HUES64 (cell line): ENCODE measurements at regions not wholly inside any gene's neighbourhood (a gene's known extent, or its start where the extent isn't known, plus 50 kb on each side); places are given as distances from the start of the nearest gene placed in this dataset.
"Not testable (repeated sequence)": the region's sequence is repeated elsewhere in the genome, so short reads cannot be mapped to it uniquely, and the experiment has no call there.

ENCODE experiments used
- H3K27ac ChIP-seq: 2 replicates; pipeline ENCODE4 v1.7.0; 2013; ENCODE audit warnings: low read depth, low read length, inconsistent platforms
- H3K27me3 ChIP-seq: 2 replicates; pipeline ENCODE4 v1.6.1; 2013; ENCODE audit warnings: mild to moderate bottlenecking, low read length; ENCODE audit not compliant: insufficient read depth
- H3K36me3 ChIP-seq: 2 replicates; pipeline ENCODE4 v1.6.1; 2013; ENCODE audit warnings: mild to moderate bottlenecking, low read length; ENCODE audit not compliant: insufficient read depth
- H3K4me1 ChIP-seq: 2 replicates; pipeline ENCODE4 v1.6.1; 2013; ENCODE audit warnings: mild to moderate bottlenecking, low read length, moderate library complexity; ENCODE audit not compliant: insufficient read depth
- H3K4me3 ChIP-seq: 2 replicates; pipeline ENCODE4 v1.5.1; 2013; ENCODE audit warnings: mild to moderate bottlenecking, low read length, moderate library complexity
- H3K9ac ChIP-seq: 2 replicates; pipeline ENCODE4 v1.6.1; 2013; ENCODE audit warnings: mild to moderate bottlenecking, low read depth, low read length
- H3K9me3 ChIP-seq: 2 replicates; pipeline ENCODE4 v1.6.1; 2013; ENCODE audit warnings: low read depth, low read length; ENCODE audit not compliant: insufficient read depth
- WGBS: fragments of 150-250, 120-280 bp; methylation state at CpG from one replicate; pipeline ENCODE4 v1.1.7; 2013; ENCODE audit warnings: missing lambda C conversion rate; 5-methylcytosine and 5-hydroxymethylcytosine counted together

DNA sequence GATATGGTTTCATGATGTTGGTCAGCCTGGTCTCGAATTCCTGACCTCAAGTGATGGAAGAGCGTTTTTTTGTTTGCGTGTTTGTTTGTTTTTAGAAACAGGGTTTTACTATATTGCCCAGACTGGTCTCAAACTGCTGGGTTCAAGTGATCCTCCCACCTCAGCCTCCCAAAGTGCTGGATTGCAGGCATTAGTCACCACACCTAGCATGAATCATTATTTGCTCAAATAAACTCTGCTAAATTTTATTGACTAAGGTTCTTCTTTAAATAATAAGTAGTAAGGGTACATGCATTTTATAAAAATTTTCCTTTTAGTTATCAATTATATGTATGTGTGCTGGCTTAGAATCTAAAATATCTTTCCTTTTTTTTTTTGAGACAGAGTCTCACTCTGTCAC is 52.9 kb downstream of the ZBTB9 start:
- WGBS = 97% methylated on average over 3 of the region's 3 CpGs
- peaks cover 3% of the 10 kb centered on the region; the same call in 1 of the 2 replicates for H3K9me3 ChIP-seq

DNA sequence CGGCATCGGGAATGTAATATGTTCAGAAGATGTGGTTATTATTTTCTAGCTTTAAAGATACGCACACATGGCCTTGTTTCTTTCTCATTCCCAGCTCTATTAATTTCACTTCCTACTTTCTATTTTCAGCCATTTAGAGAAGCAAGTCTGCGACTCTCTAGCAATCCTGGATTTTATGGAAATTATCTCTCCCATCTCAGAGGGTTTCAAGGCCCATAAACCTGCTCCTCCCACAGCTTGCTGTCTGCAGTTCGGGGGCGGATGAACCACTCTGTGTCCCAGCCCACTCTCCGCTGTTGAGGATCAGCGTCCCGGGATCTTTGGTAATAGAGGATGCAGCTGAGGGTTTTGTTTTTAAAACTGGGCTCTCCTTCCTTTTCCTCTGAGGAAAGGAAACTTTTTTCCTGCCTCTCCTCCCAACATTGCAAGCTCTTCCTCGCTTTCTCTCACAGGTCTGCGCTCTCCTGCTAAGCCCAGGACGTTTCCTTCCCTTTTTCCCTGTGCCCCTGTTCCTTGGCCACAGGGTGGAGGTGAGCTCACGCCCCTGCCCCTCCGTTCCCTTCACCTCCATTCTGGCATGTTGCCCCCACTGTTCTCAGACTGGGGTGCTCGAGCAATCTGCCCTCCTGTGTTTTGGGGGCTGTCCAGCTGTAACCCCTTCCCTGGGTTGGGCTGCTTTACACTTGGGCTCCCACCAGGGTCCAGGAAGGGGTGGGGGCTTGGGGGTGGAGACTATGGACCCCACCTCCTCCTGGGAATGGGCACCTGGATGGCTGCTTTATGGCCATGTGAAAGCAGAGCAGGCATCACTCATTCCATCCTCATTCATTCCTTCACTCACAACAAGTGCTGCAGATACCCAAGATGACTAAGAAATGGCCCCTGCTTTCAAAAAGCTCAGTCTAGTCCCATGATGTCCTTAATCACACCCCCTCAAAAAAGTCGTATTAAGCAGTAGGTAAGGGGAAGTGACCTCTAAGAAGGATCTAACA is 54.9 kb downstream of the ZBTB9 start:
- no peaks in the 10 kb centered on the region for H3K9me3 ChIP-seq
- 0 out of 2 replicates have a peak overlapping the region, but pooled peaks have one; percentile 27 for H3K9ac ChIP-seq
- H3K36me3 ChIP-seq = no peaks in the 10 kb centered on the region
- H3K27ac ChIP-seq = no peak overlapping the region
- WGBS = 51% methylated on average over 14 of the region's 16 CpGs
- no peaks in the 10 kb centered on the region for H3K27me3 ChIP-seq
- H3K4me1 ChIP-seq = peaks cover 10% of the 10 kb centered on the region; the same call in 1 of the 2 replicates
- peak overlapping the region; percentile 52 for H3K4me3 ChIP-seq

More for the DNA sequence above, 52.9 kb downstream of the ZBTB9 start:
- no peaks in the 10 kb centered on the region for H3K36me3 ChIP-seq
- H3K4me3 ChIP-seq = no peak overlapping the region
- no peak overlapping the region for H3K27ac ChIP-seq
- peaks cover 10% of the 10 kb centered on the region; the same call in 1 of the 2 replicates for H3K4me1 ChIP-seq
- H3K9ac ChIP-seq = no peak overlapping the region
- no peaks in the 10 kb centered on the region for H3K27me3 ChIP-seq

GRCh38 chr6:33513213-33513612 is 58.8 kb downstream of the ZBTB9 start:
- no peak overlapping the region for H3K27ac ChIP-seq
- no peaks in the 10 kb centered on the region for H3K27me3 ChIP-seq
- no peak overlapping the region for H3K4me3 ChIP-seq
- H3K4me1 ChIP-seq = peaks cover 10% of the 10 kb centered on the region; the same call in 1 of the 2 replicates
- H3K9me3 ChIP-seq = no peaks in the 10 kb centered on the region
- H3K9ac ChIP-seq = no peak overlapping the region
- WGBS = 82% methylated on average over 1 of the region's 1 CpG
- H3K36me3 ChIP-seq = no peaks in the 10 kb centered on the region

- Histone ChIP-seq H3K4me3 (no peak overlapping the region), H3K4me1 (no peaks in the 10 kb centered on the region), H3K36me3 (no peaks in the 10 kb centered on the region), H3K27me3 (no peaks in the 10 kb centered on the region), H3K27ac (no peak overlapping the region), H3K9me3 (no peaks in the 10 kb centered on the region), H3K9ac (no peak overlapping the region)
- WGBS = 91% methylated on average over 4 of the region's 4 CpGs
Observed at GRCh38 chr6:33516726-33517125, 62.4 kb downstream of the ZBTB9 start.

DNA sequence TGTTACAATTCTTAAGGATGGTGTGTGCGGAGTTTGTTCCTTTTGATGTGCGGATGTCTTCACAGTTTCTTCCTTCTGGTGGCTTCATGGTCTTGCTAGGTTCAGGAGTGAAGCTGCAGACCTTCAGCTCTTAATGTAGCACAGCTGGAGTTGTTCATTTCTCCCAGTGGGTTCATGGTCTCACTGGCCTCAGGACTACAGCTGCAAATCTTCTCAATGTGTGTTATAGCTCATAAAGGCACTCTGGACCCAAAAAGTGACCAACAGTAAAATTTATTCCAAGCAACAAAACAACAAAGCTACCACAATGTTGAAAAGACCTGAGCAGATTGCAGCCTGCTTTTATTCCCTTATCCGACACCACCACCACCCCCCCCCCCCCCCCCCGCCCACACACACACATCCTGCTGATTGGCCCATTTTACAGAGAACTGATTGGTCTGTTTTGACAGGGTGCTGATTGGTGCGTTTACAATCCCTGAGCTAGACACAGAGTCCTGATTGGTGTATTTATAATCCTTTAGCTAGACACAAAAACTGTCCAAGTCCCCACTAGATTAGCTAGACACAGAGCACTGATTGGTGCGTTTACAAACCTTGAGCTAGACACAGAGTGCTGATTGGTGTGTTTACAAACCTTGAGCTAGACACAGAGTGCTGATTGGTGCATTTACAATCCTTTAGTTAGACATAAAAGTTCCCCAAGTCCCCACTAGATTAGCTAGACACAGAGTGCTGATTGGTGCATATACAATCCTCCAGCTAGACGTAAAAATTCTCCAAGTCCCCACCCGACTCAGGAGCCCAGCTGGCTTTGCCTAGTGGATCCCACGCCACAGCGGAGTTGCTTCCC is 59.2 kb downstream of the BAK1 start:
- H3K27me3 ChIP-seq, H3K9ac ChIP-seq, H3K36me3 ChIP-seq, H3K9me3 ChIP-seq, H3K4me3 ChIP-seq, H3K27ac ChIP-seq, H3K4me1 ChIP-seq: not testable (repeated sequence)
- 96% methylated on average over 8 of the region's 10 CpGs for WGBS

DNA sequence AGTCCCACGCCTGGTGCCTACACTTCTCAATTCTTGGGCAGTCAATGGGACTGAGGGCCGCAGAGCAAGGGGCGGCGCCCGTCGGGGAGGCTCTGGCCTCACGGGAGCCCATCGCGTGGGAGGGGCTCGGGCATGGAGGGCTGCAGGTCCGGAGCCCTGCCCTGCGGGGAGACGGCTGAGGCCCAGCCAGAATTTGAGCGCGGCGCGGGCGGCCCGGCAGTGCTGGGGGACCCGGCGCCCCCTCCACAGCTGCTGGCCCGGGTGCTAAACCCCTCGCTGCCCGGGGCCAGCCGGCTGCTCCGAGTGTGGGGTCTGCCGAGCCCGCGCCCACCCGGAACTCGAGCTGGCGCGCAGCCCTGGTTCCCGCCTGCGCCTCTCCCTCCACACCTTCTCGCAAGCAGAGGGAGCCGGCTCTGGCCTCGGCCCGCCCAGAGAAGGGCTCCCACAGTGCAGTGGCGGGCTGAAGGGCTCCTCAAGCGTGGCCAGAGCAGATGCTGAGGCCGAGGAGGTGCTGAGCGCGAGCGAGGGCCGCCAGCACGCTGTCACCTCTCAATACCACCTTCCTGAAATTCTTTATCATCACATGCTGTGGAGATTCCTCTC is 58.5 kb downstream of the BAK1 start:
- no peaks in the 10 kb centered on the region for H3K9me3 ChIP-seq
- H3K9ac ChIP-seq = no peak overlapping the region
- H3K4me3 ChIP-seq = no peak overlapping the region
- no peak overlapping the region for H3K27ac ChIP-seq
- WGBS = 94% methylated on average over 47 of the region's 47 CpGs
- H3K36me3 ChIP-seq = no peaks in the 10 kb centered on the region
- no peaks in the 10 kb centered on the region for H3K27me3 ChIP-seq
- H3K4me1 ChIP-seq = no peaks in the 10 kb centered on the region
